ENCODE measurements at regions not wholly inside any gene's neighbourhood (a gene's known extent, or its start where the extent isn't known, plus 50 kb on each side); places are given as distances from the start of the nearest gene placed in this dataset.

DNA sequence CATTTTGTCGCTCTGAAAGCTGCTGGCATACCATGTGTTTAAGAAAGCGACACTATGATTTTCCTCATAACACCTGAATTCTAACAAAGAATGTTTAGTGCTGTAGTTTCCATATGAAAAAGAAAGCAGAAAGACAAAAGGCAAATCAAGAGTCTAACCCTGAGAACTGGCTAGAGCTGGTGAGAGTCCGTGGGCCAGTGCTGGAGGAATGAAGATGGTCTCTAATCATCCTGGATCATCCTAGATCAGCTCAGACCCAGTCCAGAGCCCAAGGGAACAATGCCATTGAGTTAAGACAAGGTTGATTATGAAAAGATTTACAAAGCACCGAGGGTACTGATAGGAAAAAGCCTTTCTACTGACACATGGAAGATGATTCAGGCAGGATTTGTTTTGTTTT, 73.0 kb upstream of the MYLIP start:
- Mint-ChIP-seq H3K27ac (ENCODE audit: unreplicated experiment) (no peak overlapping the region), H3K36me3 (ENCODE audit: insufficient read depth, unreplicated experiment) (no peaks in the 10 kb centered on the region), H3K4me1 (ENCODE audit: low read depth, unreplicated experiment) (no peaks in the 10 kb centered on the region), H3K4me3 (ENCODE audit: low read depth, unreplicated experiment) (no peak overlapping the region), H3K9me3 (ENCODE audit: low read depth, unreplicated experiment) (no peaks in the 10 kb centered on the region), H3K27me3 (ENCODE audit: unreplicated experiment) (no peaks in the 10 kb centered on the region)
- CTCF ChIA-PET, result no interaction called here
- DNase-seq, result no peak
- BruUV-seq (replicated peaks), result no TSS peak
- intact Hi-C loops (cut with micrococcal nuclease; ENCODE audit: unreplicated experiment), result no loop called here
- TF ChIP-seq, protein P1, sequence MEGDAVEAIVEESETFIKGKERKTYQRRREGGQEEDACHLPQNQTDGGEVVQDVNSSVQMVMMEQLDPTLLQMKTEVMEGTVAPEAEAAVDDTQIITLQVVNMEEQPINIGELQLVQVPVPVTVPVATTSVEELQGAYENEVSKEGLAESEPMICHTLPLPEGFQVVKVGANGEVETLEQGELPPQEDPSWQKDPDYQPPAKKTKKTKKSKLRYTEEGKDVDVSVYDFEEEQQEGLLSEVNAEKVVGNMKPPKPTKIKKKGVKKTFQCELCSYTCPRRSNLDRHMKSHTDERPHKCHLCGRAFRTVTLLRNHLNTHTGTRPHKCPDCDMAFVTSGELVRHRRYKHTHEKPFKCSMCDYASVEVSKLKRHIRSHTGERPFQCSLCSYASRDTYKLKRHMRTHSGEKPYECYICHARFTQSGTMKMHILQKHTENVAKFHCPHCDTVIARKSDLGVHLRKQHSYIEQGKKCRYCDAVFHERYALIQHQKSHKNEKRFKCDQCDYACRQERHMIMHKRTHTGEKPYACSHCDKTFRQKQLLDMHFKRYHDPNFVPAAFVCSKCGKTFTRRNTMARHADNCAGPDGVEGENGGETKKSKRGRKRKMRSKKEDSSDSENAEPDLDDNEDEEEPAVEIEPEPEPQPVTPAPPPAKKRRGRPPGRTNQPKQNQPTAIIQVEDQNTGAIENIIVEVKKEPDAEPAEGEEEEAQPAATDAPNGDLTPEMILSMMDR (IDR thresholded peaks at IDR 0.05; ENCODE audit: unreplicated experiment), result no peak

DNA sequence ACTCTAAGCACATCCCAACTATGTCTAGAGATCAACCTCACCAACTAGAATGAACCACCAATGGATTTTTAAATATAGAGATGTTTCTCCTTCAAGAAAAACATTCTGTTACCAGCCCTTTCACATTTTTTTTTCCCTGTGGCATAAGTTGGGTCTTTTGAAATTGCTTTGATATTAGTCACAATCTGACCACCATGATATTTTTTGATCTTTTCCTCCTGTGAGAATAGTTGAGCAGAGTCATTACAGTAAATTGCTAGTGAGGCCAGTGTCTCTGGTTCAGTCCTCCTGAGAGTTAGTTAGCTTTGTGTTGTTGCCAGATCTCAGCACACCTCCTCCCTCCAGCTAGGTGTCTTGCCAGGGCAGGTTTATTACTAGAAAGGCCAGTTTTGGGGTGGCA, 79.7 kb upstream of the MYLIP start:
- no peaks in the 10 kb centered on the region for H3K36me3 Mint-ChIP-seq (ENCODE audit: insufficient read depth, unreplicated experiment)
- CTCF ChIA-PET, result no interaction called here
- no peak for DNase-seq
- TF ChIP-seq, protein P1 (IDR thresholded peaks at IDR 0.05; ENCODE audit: unreplicated experiment), result no peak
- H3K9me3 Mint-ChIP-seq (ENCODE audit: low read depth, unreplicated experiment), result no peaks in the 10 kb centered on the region
- H3K27me3 Mint-ChIP-seq (ENCODE audit: unreplicated experiment), result no peaks in the 10 kb centered on the region
- H3K4me3 Mint-ChIP-seq (ENCODE audit: low read depth, unreplicated experiment), result no peak overlapping the region
- H3K27ac Mint-ChIP-seq (ENCODE audit: unreplicated experiment), result no peak overlapping the region
- intact Hi-C loops (cut with micrococcal nuclease; ENCODE audit: unreplicated experiment), result no loop called here
- H3K4me1 Mint-ChIP-seq (ENCODE audit: low read depth, unreplicated experiment), result no peaks in the 10 kb centered on the region
- no TSS peak for BruUV-seq (replicated peaks)

DNA sequence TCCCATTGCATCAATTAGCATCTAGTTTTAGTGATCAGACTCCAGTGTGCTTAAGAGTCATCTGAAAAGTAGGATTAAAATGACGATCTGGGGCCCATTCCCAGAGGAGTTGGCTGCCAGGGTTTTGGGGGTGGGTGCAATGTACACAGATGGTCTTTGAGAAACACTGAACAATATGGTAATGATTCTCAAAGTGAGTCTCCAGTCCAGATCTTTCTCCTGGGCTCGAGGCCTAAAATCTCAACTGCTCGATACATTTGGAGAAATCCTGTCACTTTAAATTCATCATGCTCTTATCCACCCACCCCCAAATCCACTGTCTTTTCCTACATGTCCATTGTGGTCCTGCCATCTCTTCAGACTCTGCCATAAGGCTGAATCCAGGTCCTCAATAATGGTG, 80.7 kb upstream of the MYLIP start:
- intact Hi-C loops (cut with micrococcal nuclease; ENCODE audit: unreplicated experiment), result no loop called here
- CTCF ChIA-PET, result no interaction called here
- no peaks in the 10 kb centered on the region for H3K4me1 Mint-ChIP-seq (ENCODE audit: low read depth, unreplicated experiment)

DNA sequence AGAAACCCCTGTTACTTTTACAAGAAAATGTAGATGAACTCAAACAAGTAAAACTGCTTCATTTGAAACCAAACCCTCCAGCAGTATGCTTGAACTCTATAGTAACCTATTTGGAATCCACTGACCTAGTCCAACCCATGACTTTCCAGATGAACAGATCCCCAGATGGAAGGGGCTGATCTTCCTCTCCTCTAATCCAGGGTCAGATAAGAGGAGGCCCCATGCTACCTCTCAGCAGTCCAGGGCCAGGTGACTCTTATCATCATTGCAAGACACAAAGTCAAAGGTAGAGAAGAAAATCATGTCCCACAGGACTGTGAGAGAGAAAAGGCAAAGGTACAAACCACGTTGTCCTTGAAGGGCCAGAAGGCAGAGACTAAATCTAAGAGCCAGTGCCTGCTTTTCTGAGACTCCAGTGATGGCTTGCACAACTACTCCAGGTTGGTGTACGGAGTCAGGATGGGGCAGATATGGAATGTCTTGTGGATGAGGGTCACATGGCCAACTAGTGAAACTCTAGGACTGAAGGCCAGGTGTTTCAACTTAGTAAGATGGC, 81.4 kb upstream of the MYLIP start:
- H3K4me1 Mint-ChIP-seq (ENCODE audit: low read depth, unreplicated experiment), result no peaks in the 10 kb centered on the region
- H3K9me3 Mint-ChIP-seq (ENCODE audit: low read depth, unreplicated experiment), result no peaks in the 10 kb centered on the region
- TF ChIP-seq, protein P1 (IDR thresholded peaks at IDR 0.05; ENCODE audit: unreplicated experiment), result no peak
- CTCF ChIA-PET, result no interaction called here
- no peak overlapping the region for H3K27ac Mint-ChIP-seq (ENCODE audit: unreplicated experiment)
- BruUV-seq (replicated peaks), result no TSS peak
- DNase-seq, result no peak
- no peak overlapping the region for H3K4me3 Mint-ChIP-seq (ENCODE audit: low read depth, unreplicated experiment)
- H3K36me3 Mint-ChIP-seq (ENCODE audit: insufficient read depth, unreplicated experiment), result no peaks in the 10 kb centered on the region
- intact Hi-C loops (cut with micrococcal nuclease; ENCODE audit: unreplicated experiment), result no loop called here
- H3K27me3 Mint-ChIP-seq (ENCODE audit: unreplicated experiment), result no peaks in the 10 kb centered on the region

More for the DNA sequence above, 80.7 kb upstream of the MYLIP start:
- TF ChIP-seq, protein P1 (IDR thresholded peaks at IDR 0.05; ENCODE audit: unreplicated experiment), result no peak
- no peak overlapping the region for H3K27ac Mint-ChIP-seq (ENCODE audit: unreplicated experiment)
- H3K4me3 Mint-ChIP-seq (ENCODE audit: low read depth, unreplicated experiment), result no peak overlapping the region
- no peaks in the 10 kb centered on the region for H3K9me3 Mint-ChIP-seq (ENCODE audit: low read depth, unreplicated experiment)
- BruUV-seq (replicated peaks), result no TSS peak
- H3K27me3 Mint-ChIP-seq (ENCODE audit: unreplicated experiment), result no peaks in the 10 kb centered on the region
- no peak for DNase-seq
- no peaks in the 10 kb centered on the region for H3K36me3 Mint-ChIP-seq (ENCODE audit: insufficient read depth, unreplicated experiment)
